ENCODE measurements at regions not wholly inside any gene's neighbourhood (a gene's known extent, or its start where the extent isn't known, plus 50 kb on each side); places are given as distances from the start of the nearest gene placed in this dataset.

DNA sequence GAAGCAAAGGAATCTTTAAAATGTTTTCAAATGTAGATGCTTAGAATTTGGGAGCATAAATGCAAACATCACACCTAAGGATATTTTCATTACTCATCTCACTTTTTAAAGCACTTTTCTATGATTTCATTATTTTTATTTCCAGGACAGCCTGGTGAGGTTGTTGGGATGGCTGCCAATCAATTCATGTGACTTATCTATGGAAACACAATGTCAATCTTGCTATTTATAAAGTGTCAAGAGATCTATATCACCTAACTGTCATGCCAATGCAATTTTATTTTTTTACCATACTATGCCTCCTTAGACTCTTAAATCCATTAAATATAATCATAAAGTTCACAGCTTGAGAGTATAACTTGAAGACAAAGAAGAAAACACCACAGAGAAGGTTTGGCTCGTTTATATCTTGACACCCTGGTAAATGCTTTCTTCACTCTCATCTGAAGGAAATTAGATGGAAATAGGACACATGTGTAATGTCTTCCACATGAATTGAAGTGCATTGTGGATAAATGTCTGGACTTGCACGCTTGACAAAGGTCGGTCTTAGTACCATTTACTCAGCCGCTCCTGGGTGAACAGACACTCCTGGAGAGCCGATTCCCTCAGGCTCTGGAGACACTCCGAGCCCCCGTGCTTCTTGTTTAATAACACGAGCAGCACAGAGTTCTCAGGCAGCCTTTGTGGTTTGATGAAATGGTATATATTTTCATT lies 425.7 kb upstream of the FAT1 start:
- TF ChIP-seq, protein P1, sequence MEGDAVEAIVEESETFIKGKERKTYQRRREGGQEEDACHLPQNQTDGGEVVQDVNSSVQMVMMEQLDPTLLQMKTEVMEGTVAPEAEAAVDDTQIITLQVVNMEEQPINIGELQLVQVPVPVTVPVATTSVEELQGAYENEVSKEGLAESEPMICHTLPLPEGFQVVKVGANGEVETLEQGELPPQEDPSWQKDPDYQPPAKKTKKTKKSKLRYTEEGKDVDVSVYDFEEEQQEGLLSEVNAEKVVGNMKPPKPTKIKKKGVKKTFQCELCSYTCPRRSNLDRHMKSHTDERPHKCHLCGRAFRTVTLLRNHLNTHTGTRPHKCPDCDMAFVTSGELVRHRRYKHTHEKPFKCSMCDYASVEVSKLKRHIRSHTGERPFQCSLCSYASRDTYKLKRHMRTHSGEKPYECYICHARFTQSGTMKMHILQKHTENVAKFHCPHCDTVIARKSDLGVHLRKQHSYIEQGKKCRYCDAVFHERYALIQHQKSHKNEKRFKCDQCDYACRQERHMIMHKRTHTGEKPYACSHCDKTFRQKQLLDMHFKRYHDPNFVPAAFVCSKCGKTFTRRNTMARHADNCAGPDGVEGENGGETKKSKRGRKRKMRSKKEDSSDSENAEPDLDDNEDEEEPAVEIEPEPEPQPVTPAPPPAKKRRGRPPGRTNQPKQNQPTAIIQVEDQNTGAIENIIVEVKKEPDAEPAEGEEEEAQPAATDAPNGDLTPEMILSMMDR (IDR thresholded peaks at IDR 0.05): no peak
- TF ChIP-seq POLR2AphosphoS5 (IDR thresholded peaks at IDR 0.05): no peak
